HG03103 (cell line): ENCODE measurements at regions not wholly inside any gene's neighbourhood (a gene's known extent, or its start where the extent isn't known, plus 50 kb on each side); places are given as distances from the start of the nearest gene placed in this dataset.

ENCODE experiments used
- ATAC-seq: cut with Tn5 transposase; IDR thresholded peaks from one replicate; pipeline ENCODE4 v1.9.1; 2021; ENCODE audit warnings: low read depth; ENCODE audit not compliant: unreplicated experiment

- ATAC-seq = no peak
Observed at GRCh38 chr3:181764544-181764943, 52.8 kb downstream of the SOX2 start.

GRCh38 chr3:181770296-181770695, 58.6 kb downstream of the SOX2 start:
- ATAC-seq = no peak

GRCh38 chr3:181771120-181771519, 59.4 kb downstream of the SOX2 start:
- no peak for ATAC-seq

- no peak for ATAC-seq
Observed at GRCh38 chr3:181772166-181772565, 60.4 kb downstream of the SOX2 start.

- no peak for ATAC-seq
Observed at GRCh38 chr3:181773921-181774320, 62.2 kb downstream of the SOX2 start.

GRCh38 chr3:181782306-181782954, 70.7 kb downstream of the SOX2 start:
- no peak for ATAC-seq

- no peak for ATAC-seq
Observed at GRCh38 chr3:181790561-181790960, 78.8 kb downstream of the SOX2 start.

- ATAC-seq = no peak
Observed at GRCh38 chr3:181791056-181791955, 79.6 kb downstream of the SOX2 start.

- no peak for ATAC-seq
Observed at GRCh38 chr3:181793006-181793405, 81.3 kb downstream of the SOX2 start.

GRCh38 chr3:181794011-181794790, 82.5 kb downstream of the SOX2 start:
- ATAC-seq = no peak

GRCh38 chr3:181796641-181797040, 84.9 kb downstream of the SOX2 start:
- ATAC-seq = no peak

GRCh38 chr3:181797431-181797830, 85.7 kb downstream of the SOX2 start:
- ATAC-seq = no peak

- ATAC-seq = no peak
Observed at GRCh38 chr3:181805703-181806102, 94.0 kb downstream of the SOX2 start.

- ATAC-seq = no peak
Observed at GRCh38 chr3:181808053-181808452, 96.3 kb downstream of the SOX2 start.

- ATAC-seq = no peak
Observed at GRCh38 chr3:181823716-181824115, 112.0 kb downstream of the SOX2 start.

- ATAC-seq = no peak
Observed at GRCh38 chr3:181824961-181825360, 113.2 kb downstream of the SOX2 start.

GRCh38 chr3:181839039-181839915, 127.6 kb downstream of the SOX2 start:
- ATAC-seq = no peak

- no peak for ATAC-seq
Observed at GRCh38 chr3:181839916-181840297, 128.2 kb downstream of the SOX2 start.

GRCh38 chr3:181844211-181844610, 132.5 kb downstream of the SOX2 start:
- ATAC-seq = no peak

GRCh38 chr3:181847276-181847675, 135.6 kb downstream of the SOX2 start:
- ATAC-seq = no peak
